COR-L47 (cell line): ENCODE measurements at regions not wholly inside any gene's neighbourhood (a gene's known extent, or its start where the extent isn't known, plus 50 kb on each side); places are given as distances from the start of the nearest gene placed in this dataset.

ENCODE experiments used
- DNase-seq: peaks from one replicate; lab custom pipeline; 2025; lab: John Stamatoyannopoulos, UW

- peak; percentile 28 for DNase-seq
Observed at GRCh38 chr2:23327887-23328286, 57.1 kb upstream of the KLHL29 start.

GRCh38 chr2:23330214-23330613 is 54.8 kb upstream of the KLHL29 start:
- DNase-seq: no peak
